Activated CD4-positive, alpha-beta T cell treated with anti-CD3 and anti-CD28 coated beads, Interleukin-2, amount 50 U/mL, for 4 hours (primary cell): ENCODE measurements at regions not wholly inside any gene's neighbourhood (a gene's known extent, or its start where the extent isn't known, plus 50 kb on each side); places are given as distances from the start of the nearest gene placed in this dataset.
"Not testable (repeated sequence)": the region's sequence is repeated elsewhere in the genome, so short reads cannot be mapped to it uniquely, and the experiment has no call there.

ENCODE experiments used
- DNase-seq, 2 experiments: peaks; one replicate each; pipeline ENCODE4 v3.0.0-alpha.2; 2020

DNA sequence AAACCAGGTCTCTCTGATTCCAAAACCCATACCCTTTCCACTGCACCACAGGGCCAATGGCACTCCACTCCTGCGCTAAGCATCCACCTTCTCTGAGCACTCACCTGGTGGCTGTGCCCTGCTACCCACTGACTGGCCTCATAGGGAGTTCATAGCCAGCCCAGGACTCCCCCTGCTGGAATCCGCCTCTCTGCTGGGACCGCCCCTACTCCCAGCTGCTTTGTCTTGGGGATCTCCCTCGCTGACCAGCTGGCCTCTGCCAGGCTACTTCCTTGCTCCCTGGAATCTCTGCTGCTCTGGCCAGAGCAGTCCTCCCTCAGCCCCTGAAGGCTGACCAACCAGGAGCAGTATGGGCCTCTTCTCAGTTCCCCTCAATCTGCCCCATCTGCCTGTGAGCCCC lies 129.7 kb downstream of the FAXC start:
- DNase-seq = no peak

DNA sequence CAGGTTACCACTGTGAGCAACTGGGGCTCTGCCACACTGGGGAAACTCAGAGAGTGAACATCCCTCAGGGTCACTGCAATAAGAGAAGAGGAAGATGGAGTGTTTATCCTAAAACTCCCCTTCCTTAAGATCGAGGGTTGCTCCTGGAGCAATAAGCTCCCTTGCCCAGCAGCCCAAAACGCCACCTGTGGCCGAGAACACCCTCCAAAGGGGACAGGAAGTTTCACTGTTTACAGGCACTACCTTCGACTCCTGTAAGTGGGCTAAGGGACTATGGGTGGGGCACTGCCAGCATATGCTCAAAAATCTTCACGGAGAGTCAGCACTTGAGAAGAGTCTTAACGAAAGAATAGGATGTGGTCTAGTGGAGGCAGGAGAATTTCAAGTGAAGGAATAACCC lies 132.5 kb downstream of the FAXC start:
- DNase-seq = no peak

DNA sequence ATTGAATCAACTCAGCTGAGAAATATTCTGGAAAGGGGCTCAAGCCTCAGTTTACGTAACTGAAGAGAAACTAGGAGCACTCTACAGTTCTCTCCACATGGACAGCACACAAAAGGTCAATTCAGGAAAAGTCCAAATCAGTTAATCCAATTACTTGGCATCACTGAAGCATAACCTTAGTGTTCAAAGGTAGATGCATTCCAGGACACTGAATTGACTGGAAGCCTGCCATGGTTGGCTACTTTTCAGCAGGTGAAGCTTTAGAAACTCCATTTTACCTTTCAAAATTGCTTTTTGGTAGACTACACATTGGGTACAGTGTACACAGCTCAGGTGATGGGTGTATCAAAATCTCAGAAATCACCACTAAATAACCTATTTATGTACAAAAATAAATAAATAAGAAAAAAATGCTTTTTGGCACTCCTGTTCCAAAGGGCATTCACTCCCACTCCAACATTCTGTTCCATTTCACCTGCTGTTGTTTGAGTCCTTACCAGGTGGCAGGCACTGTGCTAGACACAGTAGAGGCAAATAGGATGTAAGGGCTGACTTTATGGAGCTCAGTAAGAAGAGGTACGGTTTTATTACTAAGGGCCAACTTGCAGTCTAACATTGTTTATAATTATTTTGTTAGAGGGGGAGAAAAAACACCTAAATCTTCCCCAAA lies 153.4 kb downstream of the FAXC start:
- DNase-seq = no peak

DNA sequence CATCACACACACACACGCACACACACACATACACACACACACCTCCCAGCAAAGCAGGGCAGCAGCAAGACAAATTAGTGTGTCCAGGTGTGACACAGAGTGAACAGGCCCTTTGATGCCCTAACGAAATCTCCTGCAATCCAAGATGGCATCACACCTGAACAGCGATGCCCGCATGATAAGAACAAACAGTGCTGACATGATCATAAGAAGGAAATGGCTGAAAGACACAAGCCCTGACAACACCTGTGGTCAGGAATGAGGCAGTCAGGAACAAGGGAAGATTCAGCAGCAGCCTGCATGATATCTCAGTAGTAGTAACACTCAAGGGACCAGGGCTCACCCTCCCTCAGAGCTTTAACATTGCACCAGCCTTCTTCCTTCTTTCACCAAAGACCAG lies 156.9 kb downstream of the FAXC start:
- no peak for DNase-seq

DNA sequence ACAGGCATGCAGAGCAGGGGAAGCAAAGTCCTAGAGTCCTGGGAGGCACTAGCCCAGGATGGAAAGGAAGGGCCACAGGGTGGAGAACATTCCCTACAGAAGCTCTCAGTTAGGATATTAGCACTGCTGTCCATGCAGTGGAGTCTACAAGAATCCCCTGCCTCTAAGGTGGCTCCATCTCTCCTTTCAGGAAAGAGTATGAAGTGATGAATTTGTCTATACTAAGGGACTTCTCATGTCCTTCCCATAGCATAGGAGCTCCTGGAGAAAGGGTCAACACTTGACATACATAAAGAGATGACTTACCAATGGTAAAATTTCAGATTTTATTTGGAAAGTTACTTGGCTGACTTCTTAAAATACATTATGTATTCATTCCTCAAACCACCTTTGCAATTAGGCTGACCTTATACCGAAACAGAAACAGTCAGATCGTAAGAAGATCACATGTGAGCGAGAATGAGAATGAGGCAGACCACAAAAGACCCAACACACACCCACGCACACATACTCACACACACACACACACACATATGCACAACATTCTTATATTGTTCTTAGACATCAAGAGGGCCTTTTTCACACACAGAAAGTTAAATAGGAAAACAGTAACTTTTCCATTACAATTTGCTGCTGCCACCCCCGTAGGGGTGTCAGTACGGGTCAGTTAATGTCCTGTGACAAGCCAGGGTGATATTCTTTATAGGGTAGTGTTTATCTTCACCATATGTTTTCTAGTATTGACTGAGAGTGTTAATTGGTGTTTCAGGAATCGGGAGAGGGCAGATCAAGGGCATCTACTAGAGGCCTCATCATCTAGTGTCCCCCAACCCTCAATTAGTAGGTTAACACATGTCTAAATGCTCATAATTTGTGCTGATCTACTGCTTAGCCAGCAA lies 159.4 kb downstream of the FAXC start:
- DNase-seq = no peak

DNA sequence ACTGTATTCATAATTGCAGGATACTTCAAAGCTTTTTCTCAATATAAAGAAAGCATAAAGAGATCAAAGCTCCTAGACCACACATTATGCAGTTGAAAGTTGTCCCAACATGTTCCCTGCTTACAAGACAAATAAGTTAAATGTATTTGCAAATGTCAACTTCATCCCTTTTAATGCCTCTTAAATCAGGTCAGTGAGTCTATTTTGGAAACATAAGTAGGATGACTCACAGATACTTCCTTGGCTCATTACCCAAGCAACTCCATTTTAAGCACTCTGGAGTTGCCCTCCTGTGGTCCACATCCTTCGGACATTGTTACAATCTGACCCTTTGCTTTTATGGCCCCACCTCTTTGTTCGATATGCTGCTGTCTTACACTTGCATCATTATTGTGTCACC lies 162.0 kb downstream of the FAXC start:
- no peak for DNase-seq

DNA sequence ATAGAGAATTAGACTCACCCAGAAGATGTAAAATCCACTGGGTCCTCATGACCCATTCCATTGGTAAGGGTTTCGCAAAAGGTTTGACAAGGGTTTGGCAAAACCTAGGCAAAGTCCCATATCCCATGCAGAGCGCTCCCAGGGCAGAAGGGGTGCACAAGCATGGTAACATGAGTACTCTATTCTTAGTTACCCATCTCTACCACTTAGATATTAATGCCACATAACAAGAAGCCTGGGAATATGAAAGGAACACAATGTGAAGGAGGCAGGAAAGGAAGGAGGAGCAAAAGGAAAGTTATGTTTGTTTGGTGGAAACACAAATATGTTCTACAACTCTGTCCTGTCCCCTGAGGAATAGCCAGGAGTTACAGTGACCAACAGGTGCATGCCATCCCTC lies 163.1 kb downstream of the FAXC start:
- no peak for DNase-seq

DNA sequence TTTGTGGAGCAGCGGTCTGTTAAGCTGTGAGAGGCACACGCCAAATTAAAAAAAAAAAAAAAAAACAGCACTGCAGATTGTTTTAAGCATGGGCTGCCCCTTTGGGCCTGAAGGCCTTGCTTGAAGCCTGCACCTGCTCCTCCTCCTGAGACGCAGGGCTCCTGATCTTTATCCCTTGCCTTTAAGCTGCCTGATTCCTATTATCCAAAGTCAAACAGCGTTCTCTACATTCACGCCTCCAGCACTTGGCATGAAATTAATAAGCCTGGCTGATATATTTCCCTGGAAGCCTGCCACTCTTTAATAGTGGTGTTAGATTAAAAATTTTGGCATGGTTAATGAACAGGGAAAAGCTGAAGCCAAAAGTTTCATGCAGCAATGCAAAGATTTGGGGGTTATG lies 163.9 kb downstream of the FAXC start:
- DNase-seq = no peak

DNA sequence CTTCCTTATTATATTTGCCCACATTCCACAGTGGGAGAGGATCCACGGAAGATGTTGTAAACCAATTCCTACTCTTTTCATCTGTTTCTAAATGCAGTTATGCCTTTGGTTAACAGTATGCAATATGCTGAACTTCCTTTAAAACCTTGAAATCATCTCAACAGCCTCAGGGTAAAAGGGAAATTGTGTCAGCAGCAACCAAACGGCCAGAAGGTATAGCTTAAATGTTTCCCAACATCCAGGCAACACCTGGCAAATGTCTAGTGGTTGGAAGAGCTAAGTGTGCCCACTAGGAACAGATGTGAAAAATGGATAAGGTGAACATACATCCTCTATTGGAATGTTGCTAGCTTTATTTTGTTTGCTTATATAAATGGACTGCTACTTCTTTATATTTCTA lies 164.8 kb downstream of the FAXC start:
- no peak for DNase-seq

DNA sequence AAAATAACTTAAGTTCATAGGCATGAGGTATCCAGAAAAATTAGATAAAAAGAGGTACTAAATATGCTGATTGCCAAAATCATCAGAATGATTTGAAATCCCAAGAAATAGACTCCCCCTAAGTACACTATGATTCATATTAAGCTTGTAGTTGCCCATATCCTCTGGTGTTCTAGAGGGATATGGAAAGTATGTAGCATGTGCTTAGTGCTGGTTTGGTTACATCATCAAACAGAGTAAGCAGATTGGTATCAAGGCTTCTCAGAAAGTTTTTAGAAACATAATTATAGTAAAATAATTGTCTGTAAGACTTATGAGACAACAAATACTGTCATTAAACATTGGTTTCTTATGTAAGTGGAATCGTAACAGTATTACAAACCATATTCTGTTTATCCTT lies 166.4 kb downstream of the FAXC start:
- DNase-seq = no peak

DNA sequence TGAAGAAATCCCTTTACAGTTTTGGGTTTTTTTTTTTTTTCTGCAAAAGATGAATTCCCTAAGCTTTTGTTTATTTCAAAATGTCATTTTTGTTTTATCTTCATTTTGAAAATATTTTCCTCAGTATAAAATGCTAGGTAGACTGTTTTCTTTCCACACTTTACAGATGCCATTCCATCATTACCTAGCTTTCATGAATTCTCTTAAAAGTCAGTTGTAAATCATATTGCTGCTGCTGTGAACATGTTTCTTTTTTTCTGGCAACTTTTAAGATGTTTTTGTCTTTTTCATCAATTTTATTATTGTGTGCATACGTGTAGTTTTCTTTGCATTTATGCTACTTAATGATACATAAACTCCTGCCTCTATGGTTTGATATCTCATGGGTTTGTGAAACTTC lies 168.3 kb downstream of the FAXC start:
- no peak for DNase-seq

DNA sequence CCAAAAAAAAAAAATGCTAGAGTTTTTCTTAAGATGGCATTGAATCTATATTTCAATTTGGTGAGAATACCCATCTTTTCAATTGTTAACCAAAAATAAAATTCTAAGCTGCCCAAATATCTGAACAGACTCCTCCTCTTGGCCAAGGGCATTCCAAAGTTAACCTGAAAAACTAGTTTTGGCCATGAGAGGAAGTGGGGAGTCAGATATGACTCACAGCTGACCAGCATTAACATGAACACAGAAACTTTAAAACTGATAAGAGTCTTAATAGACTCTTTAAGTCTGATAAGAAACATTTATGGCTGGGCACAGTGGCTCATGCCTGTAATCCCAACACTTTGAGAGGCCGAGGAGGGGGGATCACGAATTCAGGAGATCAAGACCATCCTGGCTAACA lies 171.3 kb downstream of the FAXC start:
- DNase-seq = no peak

DNA sequence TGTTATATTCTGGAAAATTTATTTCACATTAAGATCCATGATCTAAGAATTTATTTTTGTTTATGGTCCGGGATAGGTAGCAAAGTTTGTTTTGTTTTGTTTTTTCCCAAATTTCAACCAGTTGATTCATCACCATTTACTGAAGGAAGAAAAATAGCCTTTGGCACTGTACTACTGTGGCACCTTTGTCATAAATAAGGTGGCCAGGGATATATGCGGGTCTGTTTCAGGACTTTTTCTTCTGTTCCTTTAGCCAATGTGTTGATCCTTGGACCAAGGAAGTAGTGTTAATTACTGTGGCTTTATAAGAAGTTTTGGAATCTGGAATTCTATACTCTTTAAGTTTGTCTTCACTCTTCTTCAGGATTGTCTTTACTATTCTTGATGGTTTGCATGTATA lies 171.7 kb downstream of the FAXC start:
- no peak for DNase-seq

DNA sequence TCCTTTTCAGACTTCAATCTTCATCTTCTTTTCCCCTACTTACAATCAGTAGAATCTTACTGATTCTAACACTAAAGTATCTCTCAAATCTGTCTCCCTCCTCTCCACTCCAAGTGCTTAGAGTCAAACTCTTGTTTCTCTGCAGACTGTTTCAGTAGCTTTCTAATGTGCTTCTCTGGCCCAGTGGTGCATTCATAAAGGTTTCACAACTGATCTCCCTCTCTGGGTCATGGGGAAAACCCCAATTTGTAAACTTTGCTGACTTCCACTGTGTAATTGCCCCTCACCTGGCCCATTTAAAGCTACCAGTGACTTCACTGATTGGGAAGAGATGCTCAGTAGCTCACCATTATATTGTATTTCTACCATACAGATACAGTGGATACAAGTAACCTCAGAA lies 183.6 kb downstream of the FAXC start:
- no peak for DNase-seq

DNA sequence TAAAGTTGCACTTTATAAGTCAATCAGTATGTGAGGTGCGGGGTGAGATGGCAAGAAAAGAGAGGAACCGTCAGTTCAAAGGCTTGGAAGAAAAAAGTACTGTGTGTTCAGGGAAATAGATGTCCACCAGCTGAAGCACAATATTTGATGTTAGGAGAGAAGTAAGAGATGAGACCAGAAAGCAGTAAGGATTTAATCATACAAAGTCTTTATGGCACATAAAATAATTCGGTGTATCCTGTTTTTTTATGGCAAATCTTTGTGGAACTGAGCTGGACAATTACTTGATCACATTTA lies 197.2 kb downstream of the FAXC start:
- no peak for DNase-seq

DNA sequence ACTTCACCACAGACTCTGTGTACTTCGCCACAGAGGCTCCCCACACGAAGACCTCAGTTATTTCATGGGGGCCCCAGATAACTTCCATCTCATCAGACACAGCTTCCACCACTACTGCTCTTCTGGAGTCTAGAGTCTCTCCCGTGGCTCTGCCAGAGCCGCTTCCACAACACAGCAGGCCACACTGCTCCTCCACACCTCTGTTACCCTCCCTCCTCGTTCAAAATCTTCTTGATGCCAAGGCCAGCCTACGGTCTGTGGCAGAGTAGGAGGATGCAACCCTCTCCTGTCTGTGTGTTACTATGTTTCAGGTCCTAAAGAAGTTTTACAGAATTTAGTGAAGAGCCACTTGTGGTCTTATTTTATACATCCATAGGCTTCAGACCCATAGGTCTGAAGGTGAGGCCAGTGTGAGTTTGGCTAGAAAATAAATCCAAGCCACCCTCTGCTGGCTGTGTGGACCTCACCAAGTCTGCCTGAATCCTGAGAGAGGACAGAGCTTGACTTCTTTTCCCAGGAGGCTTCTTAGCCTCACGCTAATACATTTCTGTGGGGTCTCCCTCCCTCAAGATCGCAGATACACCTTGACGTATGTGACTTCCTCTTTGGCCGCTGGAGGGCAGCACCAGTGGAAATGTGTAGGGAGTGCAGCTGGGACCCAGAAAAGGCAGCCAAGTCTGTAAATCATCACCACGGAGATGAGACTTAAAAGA lies 197.7 kb downstream of the FAXC start:
- no peak for DNase-seq

DNA sequence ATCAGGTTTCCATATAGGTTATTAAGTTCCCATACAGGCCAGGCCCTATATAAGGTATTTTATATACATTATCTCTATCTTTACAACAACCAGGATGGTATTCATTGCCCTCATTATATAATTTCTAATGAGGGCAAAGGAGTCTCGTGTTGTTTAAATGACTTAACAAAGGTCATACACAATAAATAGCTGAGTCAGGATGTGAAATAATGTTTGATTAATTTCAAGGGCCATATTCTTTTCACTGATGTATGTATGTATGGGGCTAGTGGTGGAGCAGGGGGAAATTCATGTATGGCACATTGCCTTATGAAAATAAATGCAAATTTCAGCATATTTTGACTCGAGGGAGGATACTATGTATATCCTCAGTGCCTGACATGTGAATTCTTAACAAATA lies 200.7 kb downstream of the FAXC start:
- DNase-seq = no peak

DNA sequence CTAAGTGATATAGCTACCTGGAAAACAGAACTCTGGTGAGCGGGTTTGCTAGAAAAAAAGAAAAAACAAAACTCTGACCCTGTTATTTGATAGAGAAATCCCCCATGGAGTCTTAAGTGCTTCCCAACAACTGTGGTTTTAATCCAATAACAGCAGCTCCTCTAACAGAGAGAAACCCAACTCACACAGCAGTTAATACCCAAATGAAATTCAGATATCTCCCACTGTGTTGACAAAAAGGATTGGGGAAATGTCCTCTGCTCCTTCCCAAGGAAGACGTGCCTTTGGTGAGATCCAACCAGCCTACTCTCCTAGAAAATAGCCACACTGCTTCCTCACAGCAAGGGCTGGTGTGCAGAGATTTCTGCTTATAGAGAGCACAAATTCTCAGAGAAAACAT lies 200.4 kb upstream of the FBXL4 start:
- no peak for DNase-seq

DNA sequence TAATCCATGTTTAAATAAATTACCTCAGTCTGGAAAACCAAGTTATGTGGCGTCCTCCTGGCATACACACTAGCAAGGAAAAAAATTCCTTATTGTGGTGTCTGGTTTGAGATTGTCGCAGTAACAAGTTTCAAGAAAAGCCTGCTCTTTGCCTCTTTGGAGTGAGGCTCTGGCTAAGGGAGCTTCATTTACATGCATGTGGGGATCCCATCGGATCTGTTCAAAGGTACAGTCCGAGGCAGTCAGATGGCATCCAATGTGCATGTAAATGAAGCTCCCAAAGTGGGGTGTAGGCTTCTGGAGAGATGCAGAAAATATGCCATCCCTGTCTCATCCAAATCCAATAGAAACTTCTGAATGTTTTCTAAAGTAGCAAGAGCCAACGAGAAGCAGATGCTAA lies 199.5 kb upstream of the FBXL4 start:
- no peak for DNase-seq

DNA sequence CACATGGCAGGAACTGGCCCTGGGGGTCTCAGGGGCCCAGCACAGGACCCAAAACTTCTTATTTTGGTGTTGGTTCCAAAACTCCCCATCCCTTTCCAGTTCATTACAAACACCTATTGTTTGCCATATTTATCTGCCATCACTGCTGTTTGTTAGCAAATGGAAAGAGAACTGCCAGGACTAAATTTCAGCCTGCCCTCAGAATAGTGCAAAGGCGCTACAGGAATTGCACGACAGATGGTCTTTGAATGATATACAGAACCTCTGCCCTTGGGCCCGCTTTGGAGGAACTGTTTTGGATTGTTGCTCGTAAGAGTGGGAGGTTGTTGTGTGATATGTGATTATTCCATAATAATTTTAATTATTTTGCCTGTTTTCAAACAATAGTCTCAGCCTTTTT lies 199.0 kb upstream of the FBXL4 start:
- no peak for DNase-seq

DNA sequence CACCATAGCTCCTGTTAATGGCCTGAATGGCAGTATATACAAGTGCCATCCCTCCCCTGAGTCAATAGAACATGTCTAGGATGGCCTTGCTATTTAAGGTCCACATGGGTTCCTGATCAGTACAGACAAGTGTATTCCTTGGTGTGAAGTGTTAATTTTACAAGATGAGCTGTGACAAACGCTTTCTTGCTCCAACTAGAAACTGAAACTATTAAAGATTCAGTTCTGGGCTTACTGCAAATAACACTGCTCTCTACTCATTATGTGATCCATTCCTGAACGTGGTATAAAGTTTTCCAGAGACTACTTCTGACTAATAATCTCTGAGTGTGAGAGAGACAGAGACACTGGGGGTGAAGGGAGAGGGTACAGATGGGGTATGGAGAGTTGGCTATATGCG lies 198.0 kb upstream of the FBXL4 start:
- DNase-seq = no peak

DNA sequence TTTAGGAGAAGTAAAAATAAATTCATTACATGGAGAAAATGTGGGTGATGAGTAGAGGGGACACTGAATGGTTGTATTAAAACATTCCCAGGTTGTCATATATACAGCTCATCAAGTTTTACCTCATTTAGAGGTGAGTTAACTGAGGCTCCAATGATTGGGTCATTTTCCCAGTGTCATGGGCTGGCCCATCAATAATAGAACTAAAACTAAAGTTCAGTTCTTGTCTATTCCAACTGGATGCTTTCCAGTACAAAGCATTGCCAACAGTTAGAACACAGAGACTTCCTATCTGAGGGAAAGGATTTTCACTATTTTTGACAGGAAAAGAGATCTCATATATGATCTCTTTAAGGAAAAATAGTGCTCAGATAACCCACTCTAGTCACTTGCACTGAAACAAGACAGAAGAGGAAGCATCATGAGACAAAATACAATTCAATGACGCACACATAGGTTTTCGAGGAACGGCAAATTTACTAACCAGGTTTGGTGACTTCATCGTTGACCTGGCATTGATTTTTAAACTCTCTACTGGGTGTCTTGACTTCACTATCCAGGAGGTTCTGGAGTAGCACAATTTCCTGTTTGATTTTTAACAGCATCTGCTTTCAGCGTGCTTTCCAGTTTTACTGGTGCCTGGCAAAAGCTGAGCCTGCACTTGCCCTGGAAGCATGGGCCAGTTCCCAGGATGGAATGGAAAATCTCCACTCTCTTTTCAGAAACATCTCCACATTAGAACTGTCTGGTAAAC lies 195.5 kb upstream of the FBXL4 start:
- DNase-seq = no peak

DNA sequence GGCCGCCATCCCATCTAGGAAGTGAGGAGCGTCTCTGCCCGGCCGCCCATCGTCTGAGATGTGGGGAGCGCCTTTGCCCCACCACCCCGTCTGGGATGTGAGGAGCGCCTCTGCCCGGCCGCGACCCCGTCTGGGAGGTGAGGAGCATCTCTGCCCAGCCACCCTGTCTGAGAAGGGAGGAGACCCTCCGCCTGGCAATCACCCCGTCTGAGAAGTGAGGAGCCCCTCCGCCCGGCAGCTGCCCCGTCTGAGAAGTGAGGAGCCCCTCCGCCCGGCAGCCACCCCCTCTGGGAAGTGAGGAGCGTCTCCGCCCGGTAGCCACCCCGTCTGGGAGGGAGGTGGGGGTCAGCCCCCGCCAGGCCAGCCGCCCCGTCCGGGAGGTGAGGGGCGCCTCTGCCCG lies 194.2 kb upstream of the FBXL4 start:
- not testable (repeated sequence) for DNase-seq

DNA sequence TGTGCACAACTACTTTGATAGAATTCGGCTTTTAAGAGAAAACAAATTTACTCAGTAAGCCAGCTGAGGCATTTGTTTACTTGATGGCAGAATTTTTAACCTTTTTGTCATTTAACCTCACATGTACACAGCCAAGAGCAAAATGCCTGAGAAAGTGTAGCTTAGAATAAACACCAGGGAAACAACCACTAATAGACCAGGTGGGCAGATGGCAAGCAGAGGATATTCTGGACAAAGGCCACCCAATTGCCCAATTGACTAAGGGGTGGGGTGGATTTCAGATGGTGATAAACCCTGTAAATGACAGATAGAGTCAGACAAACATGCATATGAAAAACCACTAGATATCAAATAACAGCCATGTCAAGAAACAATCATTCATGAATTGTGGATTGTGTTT lies 190.7 kb upstream of the FBXL4 start:
- no peak for DNase-seq
